ENCODE measurements at regions not wholly inside any gene's neighbourhood (a gene's known extent, or its start where the extent isn't known, plus 50 kb on each side); places are given as distances from the start of the nearest gene placed in this dataset.

DNA sequence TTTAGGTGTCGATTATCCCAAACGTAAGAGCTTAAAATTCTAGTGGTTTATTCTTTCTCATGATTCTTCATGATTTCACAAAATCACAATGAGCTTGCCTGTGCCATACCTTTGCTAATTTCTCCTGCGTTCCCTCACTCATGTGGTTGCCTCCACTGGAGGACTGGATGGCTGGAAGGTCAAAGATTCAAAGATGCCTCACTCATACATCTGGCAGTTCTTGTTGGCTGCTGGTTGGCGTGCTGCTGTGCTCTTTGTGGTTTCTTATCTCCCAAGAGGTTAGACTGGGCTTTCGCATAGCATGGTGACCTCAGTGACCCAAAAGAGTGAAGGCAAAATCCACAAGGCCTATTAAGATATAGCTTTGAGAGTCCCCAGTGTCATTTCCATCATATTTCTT is 877.6 kb upstream of the AUTS2 start:
- ChIA-PET POLR2A (ENCODE audit: unreplicated experiment) (no interaction called here), CTCF (interaction anchor here (0.7 kb wide), 1 partner anchor 1455 kb away, joined by 3 read pairs; no protein-coding TSS in a partner anchor)
- no peaks in the 10 kb centered on the region for H3F3A ChIP-seq (ENCODE audit: low read length, unreplicated experiment)
- H3K9me3 ChIP-seq (ENCODE audit: low read length): no peaks in the 10 kb centered on the region; the same call in 1 of the 2 replicates
- no peaks in the 10 kb centered on the region for H3K36me3 ChIP-seq (ENCODE audit: low read depth, low read length)
- no peak overlapping the region for H2AFZ ChIP-seq (ENCODE audit: low read length)
- no peak overlapping the region for H3K27ac ChIP-seq (ENCODE audit: low read length)
- no peak overlapping the region for H3K4me2 ChIP-seq (ENCODE audit: low read length)
- intact Hi-C loops (cut with micrococcal nuclease): no loop called here
- no peak overlapping the region for H3K4me3 ChIP-seq (ENCODE audit: low read length)
- TF ChIP-seq, protein P1, sequence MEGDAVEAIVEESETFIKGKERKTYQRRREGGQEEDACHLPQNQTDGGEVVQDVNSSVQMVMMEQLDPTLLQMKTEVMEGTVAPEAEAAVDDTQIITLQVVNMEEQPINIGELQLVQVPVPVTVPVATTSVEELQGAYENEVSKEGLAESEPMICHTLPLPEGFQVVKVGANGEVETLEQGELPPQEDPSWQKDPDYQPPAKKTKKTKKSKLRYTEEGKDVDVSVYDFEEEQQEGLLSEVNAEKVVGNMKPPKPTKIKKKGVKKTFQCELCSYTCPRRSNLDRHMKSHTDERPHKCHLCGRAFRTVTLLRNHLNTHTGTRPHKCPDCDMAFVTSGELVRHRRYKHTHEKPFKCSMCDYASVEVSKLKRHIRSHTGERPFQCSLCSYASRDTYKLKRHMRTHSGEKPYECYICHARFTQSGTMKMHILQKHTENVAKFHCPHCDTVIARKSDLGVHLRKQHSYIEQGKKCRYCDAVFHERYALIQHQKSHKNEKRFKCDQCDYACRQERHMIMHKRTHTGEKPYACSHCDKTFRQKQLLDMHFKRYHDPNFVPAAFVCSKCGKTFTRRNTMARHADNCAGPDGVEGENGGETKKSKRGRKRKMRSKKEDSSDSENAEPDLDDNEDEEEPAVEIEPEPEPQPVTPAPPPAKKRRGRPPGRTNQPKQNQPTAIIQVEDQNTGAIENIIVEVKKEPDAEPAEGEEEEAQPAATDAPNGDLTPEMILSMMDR (conservative IDR thresholded peaks at IDR 0.05; ENCODE audit: low read depth, low read length): no peak
- TF ChIP-seq EZH2phosphoT487 (IDR thresholded peaks at IDR 0.05; ENCODE audit: borderline replicate concordance, low read length): no peak
- TF ChIP-seq EZH2 (IDR thresholded peaks at IDR 0.05; ENCODE audit: low read length, unreplicated experiment): no peak
- no peaks in the 10 kb centered on the region for H4K20me1 ChIP-seq (ENCODE audit: low read length)
- no peaks in the 10 kb centered on the region for H3K27me3 ChIP-seq (ENCODE audit: low read length)
- no peaks in the 10 kb centered on the region for H3K79me2 ChIP-seq (ENCODE audit: low read length)
- no peaks in the 10 kb centered on the region for H3K4me1 ChIP-seq (ENCODE audit: insufficient read depth, low read length)
- ATAC-seq: no peak
- no peak overlapping the region for H3K9ac ChIP-seq (ENCODE audit: low read length)
- BruUV-seq (replicated peaks): no TSS peak
- DNase-seq: no peak
- no peaks in the 10 kb centered on the region for H3K9me2 ChIP-seq (replicated peaks; ENCODE audit: low read length)

GRCh38 chr7:68722044-68722443 is 876.2 kb upstream of the AUTS2 start:
- Histone ChIP-seq H2AFZ (ENCODE audit: low read length) (no peak overlapping the region), H3K9ac (ENCODE audit: low read length) (no peak overlapping the region), H4K20me1 (ENCODE audit: low read length) (no peaks in the 10 kb centered on the region), H3K36me3 (ENCODE audit: low read depth, low read length) (no peaks in the 10 kb centered on the region), H3K4me2 (ENCODE audit: low read length) (no peak overlapping the region), H3K9me3 (ENCODE audit: low read length) (no peaks in the 10 kb centered on the region; the same call in 1 of the 2 replicates), H3K27ac (ENCODE audit: low read length) (no peak overlapping the region), H3K4me1 (ENCODE audit: insufficient read depth, low read length) (no peaks in the 10 kb centered on the region), H3K79me2 (ENCODE audit: low read length) (no peaks in the 10 kb centered on the region), H3F3A (ENCODE audit: low read length, unreplicated experiment) (no peaks in the 10 kb centered on the region), H3K27me3 (ENCODE audit: low read length) (no peaks in the 10 kb centered on the region), H3K4me3 (ENCODE audit: low read length) (no peak overlapping the region), H3K9me2 (replicated peaks; ENCODE audit: low read length) (no peaks in the 10 kb centered on the region)
- intact Hi-C loops (cut with micrococcal nuclease): no loop called here
- ChIA-PET POLR2A (ENCODE audit: unreplicated experiment) (no interaction called here), CTCF (no interaction called here)
- no peak for DNase-seq
- no peak for ATAC-seq
- no TSS peak for BruUV-seq (replicated peaks)
- TF ChIP-seq, protein P1 (conservative IDR thresholded peaks at IDR 0.05; ENCODE audit: low read depth, low read length): no peak
- no peak for TF ChIP-seq EZH2 (IDR thresholded peaks at IDR 0.05; ENCODE audit: low read length, unreplicated experiment)
- no peak for TF ChIP-seq EZH2phosphoT487 (IDR thresholded peaks at IDR 0.05; ENCODE audit: borderline replicate concordance, low read length)

- H3F3A ChIP-seq (ENCODE audit: low read length, unreplicated experiment): no peaks in the 10 kb centered on the region
- H3K4me2 ChIP-seq (ENCODE audit: low read length): no peak overlapping the region
- no peaks in the 10 kb centered on the region for H3K79me2 ChIP-seq (ENCODE audit: low read length)
- no peak overlapping the region for H2AFZ ChIP-seq (ENCODE audit: low read length)
- CTCF ChIA-PET: no interaction called here
- no peaks in the 10 kb centered on the region for H3K27me3 ChIP-seq (ENCODE audit: low read length)
- no peaks in the 10 kb centered on the region for H4K20me1 ChIP-seq (ENCODE audit: low read length)
- H3K9me2 ChIP-seq (replicated peaks; ENCODE audit: low read length): no peaks in the 10 kb centered on the region
- ATAC-seq: no peak
- H3K9me3 ChIP-seq (ENCODE audit: low read length): no peaks in the 10 kb centered on the region; the same call in 1 of the 2 replicates
- H3K4me1 ChIP-seq (ENCODE audit: insufficient read depth, low read length): no peaks in the 10 kb centered on the region
- no peak overlapping the region for H3K4me3 ChIP-seq (ENCODE audit: low read length)
- no peak for TF ChIP-seq EZH2 (IDR thresholded peaks at IDR 0.05; ENCODE audit: low read length, unreplicated experiment)
- TF ChIP-seq, protein P1 (conservative IDR thresholded peaks at IDR 0.05; ENCODE audit: low read depth, low read length): no peak
- no peak for TF ChIP-seq EZH2phosphoT487 (IDR thresholded peaks at IDR 0.05; ENCODE audit: borderline replicate concordance, low read length)
- no peak overlapping the region for H3K9ac ChIP-seq (ENCODE audit: low read length)
- BruUV-seq (replicated peaks): no TSS peak
- H3K36me3 ChIP-seq (ENCODE audit: low read depth, low read length): no peaks in the 10 kb centered on the region
- H3K27ac ChIP-seq (ENCODE audit: low read length): no peak overlapping the region
- POLR2A ChIA-PET (ENCODE audit: unreplicated experiment): no interaction called here
- intact Hi-C loops (cut with micrococcal nuclease): no loop called here
- DNase-seq: no peak
Measured at GRCh38 chr7:68724965-68725364, 873.3 kb upstream of the AUTS2 start.
